GM12878 (cell line): ENCODE measurements at regions not wholly inside any gene's neighbourhood (a gene's known extent, or its start where the extent isn't known, plus 50 kb on each side); places are given as distances from the start of the nearest gene placed in this dataset.

Experiments
- BCL3 ChIP-seq: IDR thresholded peaks from 2 replicates; pipeline ENCODE4 v1.6.1; 2011; ENCODE audit warnings: borderline replicate concordance, low read depth, mild to moderate bottlenecking, moderate library complexity, low read length; ENCODE audit not compliant: insufficient read depth, poor library complexity, severe bottlenecking
- BCLAF1 ChIP-seq: fragments of 450-650 bp; IDR thresholded peaks from 2 replicates; pipeline ENCODE4 v1.6.1; 2017; ENCODE audit warnings: antibody characterized with exemption, mild to moderate bottlenecking, moderate library complexity
- EZH2 ChIP-seq: IDR thresholded peaks from 2 replicates; pipeline ENCODE4 v1.6.1; 2012; ENCODE audit warnings: low read depth, mild to moderate bottlenecking, control low read depth, inconsistent platforms, low read length, borderline replicate concordance; ENCODE audit not compliant: control insufficient read depth
- NKRF ChIP-seq: fragments of 450-650 bp; conservative IDR thresholded peaks from 2 replicates; pipeline ENCODE4 v1.6.1; 2017; ENCODE audit warnings: mild to moderate bottlenecking, moderate library complexity
- POLR2A ChIP-seq: IDR thresholded peaks from 2 replicates; pipeline ENCODE4 v1.6.1; 2011; ENCODE audit warnings: low read depth, mild to moderate bottlenecking, low read length
- RAD21 ChIP-seq: IDR thresholded peaks from 2 replicates; pipeline ENCODE4 v1.6.1; 2011; ENCODE audit warnings: mild to moderate bottlenecking, low read depth, low read length, moderate library complexity; ENCODE audit not compliant: insufficient read depth
- RELA ChIP-seq: fragments of 450-650 bp; IDR thresholded peaks from 2 replicates; pipeline ENCODE4 v1.8.0; 2014; ENCODE audit warnings: borderline replicate concordance; ENCODE audit not compliant: partially characterized antibody
- ZBED1 ChIP-seq: IDR thresholded peaks from 2 replicates; pipeline ENCODE4 v1.6.1; 2016; ENCODE audit warnings: borderline replicate concordance

GRCh38 chr9:25948182-25948581, 269.9 kb upstream of the TUSC1 start:
- TF ChIP-seq RAD21 = no peak
- no peak for TF ChIP-seq RELA
- no peak for TF ChIP-seq BCLAF1
- no peak for TF ChIP-seq EZH2
- no peak for TF ChIP-seq ZBED1
- TF ChIP-seq POLR2A = no peak
- TF ChIP-seq NKRF = no peak
- TF ChIP-seq BCL3 = no peak
